Liver (tissue), 3 donors: ENCODE measurements at regions not wholly inside any gene's neighbourhood (a gene's known extent, or its start where the extent isn't known, plus 50 kb on each side); places are given as distances from the start of the nearest gene placed in this dataset.

Experiments
- FOXA1 ChIP-seq: IDR thresholded peaks from 2 replicates; pipeline ENCODE4 v1.6.1; 2016; ENCODE audit warnings: antibody characterized with exemption
- FOXA2 ChIP-seq: IDR thresholded peaks from 2 replicates; pipeline ENCODE4 v1.6.1; 2016; ENCODE audit warnings: antibody characterized with exemption
- GABPA ChIP-seq, 2 donors: IDR thresholded peaks in 1 of 2; conservative IDR thresholded peaks in 1 of 2; 2 replicates each; pipeline ENCODE4 v1.6.1; 2016; ENCODE audit warnings: antibody characterized with exemption in 2 of 2, mild to moderate bottlenecking in 1 of 2, moderate library complexity in 1 of 2
- HNF4G ChIP-seq: IDR thresholded peaks from 2 replicates; pipeline ENCODE4 v1.6.1; 2016; ENCODE audit warnings: antibody characterized with exemption
- NR2F2 ChIP-seq: IDR thresholded peaks from 2 replicates; pipeline ENCODE4 v1.6.1; 2016; ENCODE audit warnings: antibody characterized with exemption
- RAD21 ChIP-seq, 2 donors: IDR thresholded peaks; 2 replicates each; pipeline ENCODE4 v1.6.1; 2016; ENCODE audit warnings: antibody characterized with exemption in 2 of 2, mild to moderate bottlenecking in 2 of 2
- REST ChIP-seq: IDR thresholded peaks from 2 replicates; pipeline ENCODE4 v1.6.1; 2016; ENCODE audit warnings: antibody characterized with exemption, mild to moderate bottlenecking
- RXRA ChIP-seq, 2 donors: IDR thresholded peaks; 2 replicates each; pipeline ENCODE4 v1.6.1; 2017 to 2018; ENCODE audit warnings: antibody characterized with exemption in 2 of 2, mild to moderate bottlenecking in 1 of 2
- SP1 ChIP-seq: IDR thresholded peaks from 2 replicates; pipeline ENCODE4 v1.6.1; 2018; ENCODE audit warnings: antibody characterized with exemption, mild to moderate bottlenecking
- TAF1 ChIP-seq: conservative IDR thresholded peaks from 2 replicates; pipeline ENCODE4 v1.6.1; 2016; ENCODE audit warnings: antibody characterized with exemption, mild to moderate bottlenecking
- TF ChIP-seq, protein P1 (sequence below): fragments of 150-350 bp; IDR thresholded peaks from 2 replicates; pipeline ENCODE4 v1.5.1; 2017; ENCODE audit warnings: improper control_type of control experiment, low read depth, low read length; ENCODE audit not compliant: missing input control
- TF ChIP-seq, protein P2 (sequence below): IDR thresholded peaks from 2 replicates; pipeline ENCODE4 v1.6.1; 2016; ENCODE audit warnings: antibody characterized with exemption
- TF ChIP-seq, protein P3 (sequence below): IDR thresholded peaks from 2 replicates; pipeline ENCODE4 v1.6.1; 2016; ENCODE audit warnings: antibody characterized with exemption
- donor health status: healthy.
- donor health status: healthy.

DNA sequence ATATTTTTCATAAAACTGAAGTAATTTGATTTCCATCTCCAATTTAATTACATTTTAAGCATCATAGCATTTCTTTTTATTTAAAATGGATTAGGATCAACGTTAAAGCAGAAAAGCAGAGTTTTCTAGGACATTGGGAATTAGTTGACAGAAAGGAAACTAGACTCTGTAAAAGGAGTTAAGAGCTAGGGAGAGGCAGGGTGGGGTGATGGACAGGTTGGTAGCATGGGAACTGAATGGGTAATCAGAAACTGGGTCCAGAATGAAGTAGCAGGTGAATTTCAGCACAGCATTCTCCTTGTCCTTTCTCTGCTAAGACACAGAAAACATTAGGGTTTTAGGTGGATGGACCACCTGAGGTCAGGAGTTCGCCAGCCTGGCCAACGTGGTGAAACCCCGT, 97.6 kb downstream of the ANAPC4 start:
- TF ChIP-seq, protein P1, sequence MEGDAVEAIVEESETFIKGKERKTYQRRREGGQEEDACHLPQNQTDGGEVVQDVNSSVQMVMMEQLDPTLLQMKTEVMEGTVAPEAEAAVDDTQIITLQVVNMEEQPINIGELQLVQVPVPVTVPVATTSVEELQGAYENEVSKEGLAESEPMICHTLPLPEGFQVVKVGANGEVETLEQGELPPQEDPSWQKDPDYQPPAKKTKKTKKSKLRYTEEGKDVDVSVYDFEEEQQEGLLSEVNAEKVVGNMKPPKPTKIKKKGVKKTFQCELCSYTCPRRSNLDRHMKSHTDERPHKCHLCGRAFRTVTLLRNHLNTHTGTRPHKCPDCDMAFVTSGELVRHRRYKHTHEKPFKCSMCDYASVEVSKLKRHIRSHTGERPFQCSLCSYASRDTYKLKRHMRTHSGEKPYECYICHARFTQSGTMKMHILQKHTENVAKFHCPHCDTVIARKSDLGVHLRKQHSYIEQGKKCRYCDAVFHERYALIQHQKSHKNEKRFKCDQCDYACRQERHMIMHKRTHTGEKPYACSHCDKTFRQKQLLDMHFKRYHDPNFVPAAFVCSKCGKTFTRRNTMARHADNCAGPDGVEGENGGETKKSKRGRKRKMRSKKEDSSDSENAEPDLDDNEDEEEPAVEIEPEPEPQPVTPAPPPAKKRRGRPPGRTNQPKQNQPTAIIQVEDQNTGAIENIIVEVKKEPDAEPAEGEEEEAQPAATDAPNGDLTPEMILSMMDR = no peak
- no peak for TF ChIP-seq REST
- TF ChIP-seq TAF1 = no peak
- TF ChIP-seq SP1 = no peak
- TF ChIP-seq RXRA (IDR thresholded peaks at IDR 0.05) = no peak
- TF ChIP-seq GABPA (IDR thresholded peaks at IDR 0.05 in 1 of 2, conservative IDR thresholded peaks at IDR 0.05 in 1 of 2) = no peak
- no peak for TF ChIP-seq FOXA2
- TF ChIP-seq, protein P2, sequence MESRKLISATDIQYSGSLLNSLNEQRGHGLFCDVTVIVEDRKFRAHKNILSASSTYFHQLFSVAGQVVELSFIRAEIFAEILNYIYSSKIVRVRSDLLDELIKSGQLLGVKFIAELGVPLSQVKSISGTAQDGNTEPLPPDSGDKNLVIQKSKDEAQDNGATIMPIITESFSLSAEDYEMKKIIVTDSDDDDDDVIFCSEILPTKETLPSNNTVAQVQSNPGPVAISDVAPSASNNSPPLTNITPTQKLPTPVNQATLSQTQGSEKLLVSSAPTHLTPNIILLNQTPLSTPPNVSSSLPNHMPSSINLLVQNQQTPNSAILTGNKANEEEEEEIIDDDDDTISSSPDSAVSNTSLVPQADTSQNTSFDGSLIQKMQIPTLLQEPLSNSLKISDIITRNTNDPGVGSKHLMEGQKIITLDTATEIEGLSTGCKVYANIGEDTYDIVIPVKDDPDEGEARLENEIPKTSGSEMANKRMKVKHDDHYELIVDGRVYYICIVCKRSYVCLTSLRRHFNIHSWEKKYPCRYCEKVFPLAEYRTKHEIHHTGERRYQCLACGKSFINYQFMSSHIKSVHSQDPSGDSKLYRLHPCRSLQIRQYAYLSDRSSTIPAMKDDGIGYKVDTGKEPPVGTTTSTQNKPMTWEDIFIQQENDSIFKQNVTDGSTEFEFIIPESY = no peak
- TF ChIP-seq, protein P3, sequence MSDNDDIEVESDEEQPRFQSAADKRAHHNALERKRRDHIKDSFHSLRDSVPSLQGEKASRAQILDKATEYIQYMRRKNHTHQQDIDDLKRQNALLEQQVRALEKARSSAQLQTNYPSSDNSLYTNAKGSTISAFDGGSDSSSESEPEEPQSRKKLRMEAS = no peak
- no peak for TF ChIP-seq FOXA1
- TF ChIP-seq RAD21 (IDR thresholded peaks at IDR 0.05) = no peak
- TF ChIP-seq HNF4G = no peak
- no peak for TF ChIP-seq NR2F2
